ENCODE measurements at regions not wholly inside any gene's neighbourhood (a gene's known extent, or its start where the extent isn't known, plus 50 kb on each side); places are given as distances from the start of the nearest gene placed in this dataset.

- no peak for TF ChIP-seq ARNTL (CRISPR knock-in tag; IDR thresholded peaks at IDR 0.05; ENCODE audit: borderline replicate concordance, low read depth)
- TF ChIP-seq ZFP3 (CRISPR knock-in tag; IDR thresholded peaks at IDR 0.05): no peak
- TF ChIP-seq CSRNP3 (CRISPR knock-in tag; IDR thresholded peaks at IDR 0.05): no peak
- no peak for TF ChIP-seq PATZ1 (CRISPR knock-in tag; IDR thresholded peaks at IDR 0.05; ENCODE audit: borderline replicate concordance)
- TF ChIP-seq PPARA (CRISPR knock-in tag; IDR thresholded peaks at IDR 0.05; ENCODE audit: borderline replicate concordance): no peak
- no peak for TF ChIP-seq ZNF70 (CRISPR knock-in tag; IDR thresholded peaks at IDR 0.05)
- no peak for TF ChIP-seq RARB (CRISPR knock-in tag; IDR thresholded peaks at IDR 0.05)
- TF ChIP-seq POU6F1 (CRISPR knock-in tag; IDR thresholded peaks at IDR 0.05; ENCODE audit: borderline replicate concordance, low read depth): no peak
- no peak for TF ChIP-seq ZC3H10 (CRISPR knock-in tag; IDR thresholded peaks at IDR 0.05)
- no peak for TF ChIP-seq TOX (CRISPR knock-in tag; IDR thresholded peaks at IDR 0.05; ENCODE audit: borderline replicate concordance)
- TF ChIP-seq TSHZ2 (CRISPR knock-in tag; IDR thresholded peaks at IDR 0.05): no peak
- TF ChIP-seq ESRRG (CRISPR knock-in tag; IDR thresholded peaks at IDR 0.05): no peak
- no peak for TF ChIP-seq BACH2 (CRISPR knock-in tag; IDR thresholded peaks at IDR 0.05; ENCODE audit: borderline replicate concordance)
- no peak for TF ChIP-seq GLIS3 (CRISPR knock-in tag; IDR thresholded peaks at IDR 0.05)
Measured at GRCh38 chr13:58566176-58566575, 934.6 kb downstream of the PCDH17 start.

Measured in SK-N-SH treated with all-trans-retinoic acid at 6 μM for 48 hours (cell line).